Sigmoid colon (tissue), 4 donors: ENCODE measurements at regions not wholly inside any gene's neighbourhood (a gene's known extent, or its start where the extent isn't known, plus 50 kb on each side); places are given as distances from the start of the nearest gene placed in this dataset.

Source experiments
- CTCF ChIP-seq, 4 experiments: fragments of 450-650 bp in 3 of 4; fragments of 200-600 bp in 1 of 4; IDR thresholded peaks; one replicate each; pipeline ENCODE4 v1.5.1; 2016 to 2019; ENCODE audit warnings: antibody characterized with exemption in 4 of 4, mild to moderate bottlenecking in 3 of 4, moderate library complexity in 2 of 4
- POLR2AphosphoS5 ChIP-seq, 4 donors: sonication (generic); formaldehyde crosslinking; IDR thresholded peaks; one replicate each; pipeline ENCODE4 v1.6.1; 2017; ENCODE audit warnings: antibody characterized with exemption in 4 of 4

- TF ChIP-seq POLR2AphosphoS5 (IDR thresholded peaks at IDR 0.05) (no peak), CTCF (IDR thresholded peaks at IDR 0.05) (no peak)
Measured at GRCh38 chr1:193513032-193513431, 326.6 kb upstream of the B3GALT2 start.
